ENCODE measurements at regions not wholly inside any gene's neighbourhood (a gene's known extent, or its start where the extent isn't known, plus 50 kb on each side); places are given as distances from the start of the nearest gene placed in this dataset.
"Not testable (repeated sequence)": the region's sequence is repeated elsewhere in the genome, so short reads cannot be mapped to it uniquely, and the experiment has no call there.

DNA sequence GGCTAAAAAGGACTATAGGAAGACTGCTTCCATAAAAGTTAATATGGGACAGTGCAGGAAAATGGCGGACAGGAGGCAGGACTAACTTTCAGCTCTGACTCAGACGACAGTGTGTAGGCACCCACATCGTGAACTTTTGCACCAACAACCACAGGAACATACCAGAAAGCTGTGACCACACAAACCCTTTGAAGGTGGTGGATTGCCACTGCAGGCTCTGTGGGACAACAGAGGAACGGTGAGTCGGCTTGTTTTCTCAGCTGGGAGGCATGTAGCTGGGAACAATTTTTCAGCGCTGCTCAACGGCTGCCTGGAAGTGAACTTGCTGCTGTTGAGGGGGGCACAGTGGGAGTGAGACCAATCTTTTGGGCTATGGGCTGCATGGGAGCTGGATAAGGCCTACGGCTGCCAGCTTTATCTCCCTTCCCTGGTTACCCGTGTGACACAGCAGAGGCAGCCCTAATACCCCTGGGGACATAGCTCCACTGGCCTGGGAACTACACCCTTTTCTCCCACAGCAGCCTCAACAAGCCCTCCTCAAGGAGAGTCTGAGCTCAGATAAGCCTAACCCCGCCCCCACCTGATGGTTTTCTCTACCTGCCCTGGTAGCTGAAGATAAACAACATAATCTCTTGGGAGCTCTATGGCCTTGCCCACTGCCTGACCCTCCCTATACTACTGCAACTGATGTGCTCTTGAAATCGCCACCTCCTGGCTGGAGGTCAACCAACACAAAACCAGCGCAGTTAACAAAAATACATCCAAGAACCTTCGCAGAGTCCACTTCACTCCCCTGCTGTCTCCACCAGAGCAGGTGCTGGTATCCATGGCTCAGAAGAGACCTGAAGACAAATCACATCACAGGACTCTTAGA lies 1537.0 kb downstream of the C4orf33 start:
- no peak for DNase-seq (ENCODE audit: low spot score)

DNA sequence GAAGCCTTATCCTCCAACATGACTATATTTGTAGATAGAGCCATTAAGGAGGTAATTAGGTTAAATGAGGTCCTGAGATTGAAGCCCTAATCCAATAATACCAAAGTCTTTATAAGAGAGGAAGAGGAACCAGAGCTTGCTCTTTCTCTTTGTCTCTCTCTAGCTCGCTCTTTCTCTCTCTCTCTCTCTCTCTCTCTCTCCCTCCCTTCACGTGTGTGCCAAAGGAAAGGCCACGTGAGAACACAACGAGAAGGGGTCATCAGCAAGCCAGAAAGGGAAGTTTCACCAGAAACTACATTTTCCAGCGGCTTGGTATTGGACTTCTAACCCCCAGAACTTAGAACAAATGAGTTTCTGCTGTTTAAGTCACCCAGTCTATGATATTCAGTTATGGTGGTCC lies 1540.5 kb downstream of the C4orf33 start:
- DNase-seq (ENCODE audit: low spot score) = no peak

DNA sequence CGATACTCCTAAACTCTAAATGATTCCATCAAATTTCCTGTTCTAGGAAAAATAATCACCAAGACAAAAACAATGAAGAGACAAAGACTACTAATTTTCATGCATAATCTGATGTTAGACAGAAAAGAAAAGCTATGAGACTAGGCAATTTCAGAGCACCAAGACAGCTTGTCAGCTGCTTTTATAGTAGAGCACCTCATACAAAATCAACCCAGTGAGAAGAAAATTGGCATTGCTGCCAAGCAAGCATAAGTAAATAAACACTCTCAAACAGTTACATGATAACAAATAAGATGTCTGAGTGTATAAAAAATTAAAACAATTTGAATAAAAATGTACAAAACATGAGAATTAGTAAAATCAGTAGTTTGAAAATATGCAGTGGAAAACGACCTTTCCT lies 1544.6 kb downstream of the C4orf33 start:
- no peak for DNase-seq (ENCODE audit: low spot score)

DNA sequence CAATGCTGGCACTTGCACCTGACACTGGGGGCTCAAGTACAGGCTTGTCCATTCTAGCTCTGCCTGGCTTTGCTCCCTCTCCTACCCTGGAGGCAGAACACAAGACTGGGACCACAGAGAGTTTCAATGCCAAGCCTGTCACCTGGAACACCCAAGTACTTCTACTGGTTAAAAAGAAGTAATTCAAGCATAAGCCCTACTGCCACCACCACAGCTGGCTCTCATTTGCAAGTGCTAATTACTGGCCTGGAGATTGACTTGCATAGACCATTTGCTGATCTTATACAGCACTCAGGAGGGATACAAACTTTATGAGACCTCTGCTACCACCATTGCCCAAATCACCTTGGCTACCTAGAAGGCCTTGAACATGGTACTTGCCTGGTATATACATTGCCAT lies 1550.9 kb downstream of the C4orf33 start:
- DNase-seq (ENCODE audit: low spot score) = no peak

DNA sequence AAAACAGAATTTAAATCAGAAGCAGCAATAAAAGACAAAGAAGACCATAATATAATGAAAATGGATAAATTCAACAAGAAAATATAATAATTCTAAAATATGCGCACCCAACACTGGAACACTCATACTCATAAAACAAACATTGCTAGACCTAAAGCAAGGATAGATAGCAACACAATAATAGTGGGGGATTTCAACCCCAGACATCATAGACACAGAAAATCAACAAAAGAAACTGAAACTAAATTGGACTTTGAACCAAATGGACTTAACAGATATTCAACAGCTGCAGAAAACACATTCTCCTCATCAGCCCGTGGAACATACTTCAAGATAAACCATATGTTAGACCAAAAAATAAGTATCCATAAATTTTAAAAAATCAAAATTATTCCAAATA lies 1552.6 kb downstream of the C4orf33 start:
- no peak for DNase-seq (ENCODE audit: low spot score)

DNA sequence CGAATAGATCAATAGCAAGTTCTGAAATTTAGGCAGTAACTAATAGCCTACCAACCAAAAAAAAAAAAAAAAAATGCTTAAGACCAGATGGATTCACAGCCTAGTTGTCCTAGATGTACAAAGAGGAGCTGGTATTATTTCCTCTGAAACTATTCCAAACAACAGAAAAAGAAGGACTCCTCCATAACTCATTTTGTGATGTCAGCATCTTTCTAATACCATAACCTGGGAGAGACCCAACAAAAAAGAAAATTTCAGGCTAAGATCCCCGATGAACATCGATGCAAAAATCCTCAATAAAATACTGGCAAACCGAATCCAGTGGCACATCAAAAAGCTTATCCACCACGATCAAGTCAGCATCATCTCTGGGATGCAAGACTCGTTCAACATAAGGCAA lies 1557.9 kb downstream of the C4orf33 start:
- DNase-seq (ENCODE audit: low spot score) = no peak

DNA sequence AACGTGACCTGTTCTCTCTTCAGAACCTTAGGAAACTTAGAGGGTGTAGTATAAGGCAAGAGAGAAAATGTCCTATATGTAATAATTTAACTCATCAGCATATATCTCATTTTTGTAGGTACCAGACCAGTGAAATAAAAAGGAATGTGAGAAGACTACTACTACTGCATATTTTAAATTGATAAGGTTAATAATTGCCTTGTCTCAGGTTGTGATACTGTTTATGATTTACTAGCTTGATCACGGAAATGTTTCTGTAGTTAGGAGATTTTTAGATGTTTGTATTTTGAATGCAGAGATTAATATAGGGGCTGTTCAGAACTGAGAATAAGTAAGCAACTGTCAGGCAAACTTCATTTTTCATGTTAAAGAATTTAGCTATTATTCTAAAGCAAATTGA lies 1563.4 kb downstream of the C4orf33 start:
- no peak for DNase-seq (ENCODE audit: low spot score)

DNA sequence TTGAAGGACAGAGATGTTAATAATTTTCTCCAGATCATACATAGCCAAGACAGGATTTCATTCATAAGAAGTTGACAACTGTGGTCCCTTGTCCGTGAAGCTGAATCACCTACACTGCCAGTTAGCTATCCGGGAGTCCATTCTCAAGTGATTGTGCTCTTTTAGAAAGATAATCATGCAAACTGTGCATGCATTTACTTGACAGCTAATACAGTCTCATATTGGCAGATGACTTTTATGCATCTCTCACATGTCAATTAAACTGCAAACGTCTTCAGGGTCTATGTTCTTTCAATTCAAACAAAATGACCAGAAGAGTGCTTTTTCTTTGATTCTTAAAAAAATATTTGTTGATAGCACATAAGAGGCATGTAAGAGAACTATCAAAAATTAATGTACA lies 1572.9 kb downstream of the C4orf33 start:
- no peak for DNase-seq (ENCODE audit: low spot score)

DNA sequence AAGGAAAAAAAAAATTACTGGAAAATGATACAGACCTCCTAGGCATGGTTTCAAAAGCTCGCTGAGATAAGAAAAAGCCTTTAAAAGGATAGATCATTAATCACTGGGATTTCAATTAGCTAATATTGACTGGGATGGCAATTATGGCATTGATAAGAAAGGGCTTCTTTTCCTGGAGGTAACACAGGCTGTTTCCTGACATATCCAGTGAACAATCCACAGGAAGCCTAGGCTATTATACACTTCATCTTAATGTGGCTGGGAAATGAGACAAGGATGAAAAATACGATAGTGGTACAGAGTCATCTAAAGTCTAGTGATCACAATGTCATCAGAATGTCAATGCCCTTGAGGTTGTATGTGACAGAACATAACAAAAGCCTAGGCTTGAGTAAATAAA lies 1579.3 kb downstream of the C4orf33 start:
- no peak for DNase-seq (ENCODE audit: low spot score)

DNA sequence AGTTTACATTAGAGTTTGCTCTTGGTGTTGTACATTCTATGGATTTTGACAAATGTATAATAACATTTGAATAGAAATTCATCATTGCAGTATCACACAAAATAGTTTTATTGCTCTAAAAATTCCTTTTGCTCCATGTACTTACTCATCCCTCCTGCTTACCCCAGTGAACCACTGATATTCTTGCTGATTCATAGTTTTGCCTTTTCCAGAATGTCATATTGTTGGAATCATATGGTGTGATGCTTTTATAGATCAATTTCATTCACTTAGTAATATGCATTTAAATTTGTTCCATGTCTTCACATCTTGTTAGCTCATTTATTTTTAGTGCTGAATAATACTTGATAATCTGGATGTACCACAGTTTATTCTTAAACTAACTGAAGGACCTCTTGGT lies 1593.2 kb downstream of the C4orf33 start:
- DNase-seq (ENCODE audit: low spot score) = no peak

DNA sequence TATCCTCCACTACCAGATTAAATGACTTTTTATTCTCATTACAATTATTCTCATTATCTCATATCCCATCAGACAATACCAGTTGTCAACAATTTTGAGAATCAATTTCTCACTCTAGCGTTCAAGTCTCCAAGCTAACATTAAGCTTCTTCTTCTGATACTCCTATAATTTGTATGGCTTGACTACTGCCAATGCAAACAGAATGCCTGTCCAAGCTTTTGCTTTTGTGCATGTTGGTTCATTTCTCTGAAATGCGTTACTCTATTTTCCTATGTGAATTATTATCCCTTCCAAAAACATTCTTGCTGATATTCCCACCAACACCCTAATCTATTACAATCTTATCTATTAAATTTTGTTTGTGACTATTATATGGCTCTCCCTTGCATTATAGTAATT lies 1602.3 kb downstream of the C4orf33 start:
- no peak for DNase-seq (ENCODE audit: low spot score)

DNA sequence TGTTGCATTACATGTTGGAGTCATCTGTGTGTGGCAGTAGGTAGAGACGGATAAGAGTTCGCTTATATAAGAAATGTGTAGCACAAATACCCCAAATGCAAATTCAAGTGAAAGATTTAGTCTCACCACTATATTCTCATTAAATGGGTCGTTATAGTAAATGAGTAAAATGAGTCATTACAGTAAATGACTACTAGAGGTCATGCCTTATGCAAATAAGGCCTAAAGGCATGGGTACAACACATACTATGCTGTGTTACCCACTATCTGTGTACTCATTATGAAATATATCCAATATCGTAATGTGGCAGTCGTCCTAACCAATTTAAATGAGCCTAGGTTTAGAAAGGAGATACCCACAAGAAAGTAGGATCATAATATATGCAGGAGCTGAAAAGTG lies 1603.1 kb downstream of the C4orf33 start:
- no peak for DNase-seq (ENCODE audit: low spot score)

DNA sequence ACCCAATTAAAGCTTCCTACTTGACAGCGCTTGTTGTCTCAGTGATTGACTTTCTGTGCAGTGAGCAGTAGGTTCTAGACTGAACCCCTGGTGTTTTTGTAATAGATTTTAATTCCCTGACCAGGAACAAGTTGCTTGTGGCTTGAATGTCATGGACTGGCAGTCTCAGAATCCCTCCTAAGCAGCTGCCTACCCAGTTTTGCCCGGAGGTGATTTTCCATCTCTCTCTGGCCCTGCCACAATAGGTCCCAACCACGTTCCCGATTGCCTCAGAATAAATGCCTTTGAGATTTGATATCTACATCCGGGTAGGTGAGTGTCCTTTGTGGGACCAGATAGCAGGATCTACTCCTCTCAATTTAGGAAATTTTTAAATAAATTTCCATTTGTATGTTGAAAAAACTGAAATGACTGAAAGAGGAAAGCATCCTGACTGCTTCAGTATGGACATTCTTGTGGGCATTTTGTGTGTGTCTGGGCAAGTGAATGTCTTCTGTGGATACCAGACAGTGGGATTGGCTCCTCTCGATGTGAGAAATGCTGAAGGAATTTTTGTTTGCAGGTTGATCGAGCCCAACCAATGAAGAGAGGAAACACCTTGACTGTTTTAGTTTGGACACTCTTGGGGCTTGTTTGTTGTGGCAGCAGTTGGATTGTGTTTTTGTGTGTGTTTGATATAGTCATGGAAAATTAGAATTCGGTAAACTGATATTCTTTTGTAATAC lies 1607.4 kb downstream of the C4orf33 start:
- DNase-seq (ENCODE audit: low spot score) = no peak

DNA sequence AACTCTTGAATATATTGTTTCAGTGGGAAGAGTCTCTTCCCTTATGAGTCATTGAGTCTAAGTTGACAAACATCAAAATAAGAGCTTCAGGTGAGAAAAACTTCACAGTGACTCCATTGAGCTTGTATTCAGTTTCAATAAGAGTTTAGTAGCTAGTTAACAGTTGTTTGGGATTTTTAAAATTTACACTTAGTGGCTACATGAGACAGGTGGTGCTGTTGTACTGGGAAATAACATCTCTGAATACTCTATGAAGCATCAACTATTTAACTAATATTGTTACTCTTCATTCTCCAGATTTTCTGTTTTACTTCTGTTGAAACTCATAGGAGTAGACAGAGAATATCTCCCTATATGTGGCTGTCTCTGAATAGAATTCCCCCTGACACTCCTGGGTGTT lies 1609.1 kb downstream of the C4orf33 start:
- no peak for DNase-seq (ENCODE audit: low spot score)

DNA sequence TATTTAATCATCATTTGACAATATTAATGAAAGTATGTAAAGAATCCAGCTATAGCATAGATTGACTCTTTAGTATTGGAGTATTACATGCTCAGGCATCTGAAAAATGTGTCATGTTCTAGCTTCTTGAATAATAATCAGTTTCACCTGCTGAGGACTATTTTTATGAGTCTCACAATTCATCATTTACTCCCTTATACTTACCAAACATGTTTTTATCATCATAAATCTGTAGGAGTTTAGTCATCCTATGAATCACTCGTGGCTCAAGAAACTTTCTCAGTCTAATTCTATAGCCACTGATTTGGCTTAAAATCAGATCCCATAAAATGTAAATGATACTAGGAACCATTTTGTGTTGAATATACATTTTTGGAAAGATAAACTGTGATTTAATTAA lies 1616.1 kb downstream of the C4orf33 start:
- DNase-seq (ENCODE audit: low spot score) = no peak

DNA sequence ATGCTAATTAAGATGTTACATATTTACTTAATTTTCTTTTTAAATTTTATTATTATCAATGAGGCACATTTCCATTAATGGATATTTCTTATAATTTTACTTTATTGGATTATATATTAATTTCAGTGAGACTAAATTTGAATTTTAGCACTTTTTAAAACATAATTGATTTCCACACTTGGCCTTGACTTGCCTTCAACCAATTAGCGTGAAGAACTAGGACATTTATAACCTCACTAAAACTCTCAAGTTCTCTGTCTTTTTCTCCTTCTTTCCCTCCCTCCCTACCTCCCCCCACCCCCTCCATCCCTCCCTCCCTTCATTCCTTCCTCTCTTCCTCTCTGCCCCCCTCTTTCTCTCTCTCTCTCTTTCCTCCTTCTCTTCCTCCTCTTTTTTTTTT lies 1618.1 kb downstream of the C4orf33 start:
- no peak for DNase-seq (ENCODE audit: low spot score)

DNA sequence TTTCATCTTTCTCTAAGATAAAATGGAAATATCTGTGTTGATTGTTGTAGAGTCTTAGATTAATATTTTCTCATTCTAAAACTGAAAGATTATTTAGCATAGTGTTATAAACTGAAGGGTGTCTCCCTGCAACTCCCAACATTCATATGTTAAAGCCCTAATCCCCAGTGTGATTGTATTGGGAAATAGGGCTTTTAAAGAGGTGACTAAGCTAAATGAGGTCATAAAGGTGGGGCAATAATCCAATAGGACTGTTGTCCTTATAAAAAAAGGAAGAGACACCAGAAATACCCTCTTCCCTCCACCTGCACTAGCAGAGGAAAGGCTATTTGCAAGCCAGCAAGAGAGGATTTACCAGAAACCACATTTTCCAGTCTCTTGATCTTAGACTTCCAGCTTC lies 1626.4 kb downstream of the C4orf33 start:
- no peak for DNase-seq (ENCODE audit: low spot score)

DNA sequence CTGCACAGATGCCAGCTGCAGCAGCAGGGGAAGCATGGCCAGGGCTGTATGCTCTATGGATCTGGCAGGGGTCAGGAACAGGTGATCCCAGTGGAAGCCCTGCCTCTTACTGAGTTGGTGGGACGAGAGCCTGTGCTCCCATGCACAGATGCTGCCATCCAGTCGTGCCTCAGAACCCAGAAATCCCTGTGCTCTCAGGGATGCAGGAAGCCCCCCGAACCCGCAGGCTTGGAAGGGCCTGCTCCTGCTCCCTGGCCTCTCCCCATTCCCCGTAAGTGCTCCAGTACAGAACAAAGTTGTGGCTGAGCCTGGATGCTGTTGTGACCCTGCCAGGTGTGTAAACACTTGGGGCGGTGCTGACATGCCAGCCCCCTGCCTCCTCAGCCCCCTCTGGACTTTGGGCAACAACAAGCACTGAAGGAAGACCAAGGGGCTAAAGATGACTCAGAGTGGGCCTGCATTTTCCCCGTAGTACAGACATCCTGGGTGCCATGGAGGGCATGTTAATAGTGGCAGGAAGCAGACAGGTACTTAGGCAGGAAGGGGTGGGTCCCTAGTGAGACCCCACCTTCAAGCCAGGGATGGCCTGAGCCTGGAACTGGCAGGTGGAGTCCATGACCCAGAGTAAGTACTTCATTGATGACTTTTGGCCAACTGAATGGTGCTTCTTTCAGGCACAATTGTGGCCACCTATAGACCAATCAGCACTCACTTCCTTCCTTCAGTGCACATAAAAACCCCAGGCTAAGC lies 1640.7 kb downstream of the C4orf33 start:
- no peak for DNase-seq (ENCODE audit: low spot score)

DNA sequence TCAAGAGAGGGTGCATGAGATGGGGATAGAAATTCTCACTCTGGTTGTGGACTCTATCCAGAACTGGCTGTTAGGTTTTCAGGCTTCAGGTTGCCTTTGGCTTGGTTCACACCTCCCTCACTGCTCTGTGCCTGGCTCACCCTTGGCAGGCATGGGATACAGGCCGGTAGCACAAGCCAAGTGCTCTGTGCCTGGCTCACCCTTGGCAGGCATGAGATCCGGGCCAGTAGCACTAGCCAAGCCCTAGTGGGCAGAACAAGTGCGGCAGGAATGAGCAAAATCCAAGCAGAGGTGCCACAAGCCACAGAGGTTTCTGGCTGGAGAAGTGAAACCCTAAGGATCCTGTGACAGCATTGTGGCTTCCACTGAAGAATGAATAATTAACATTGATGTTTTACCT lies 1642.3 kb downstream of the C4orf33 start:
- no peak for DNase-seq (ENCODE audit: low spot score)

DNA sequence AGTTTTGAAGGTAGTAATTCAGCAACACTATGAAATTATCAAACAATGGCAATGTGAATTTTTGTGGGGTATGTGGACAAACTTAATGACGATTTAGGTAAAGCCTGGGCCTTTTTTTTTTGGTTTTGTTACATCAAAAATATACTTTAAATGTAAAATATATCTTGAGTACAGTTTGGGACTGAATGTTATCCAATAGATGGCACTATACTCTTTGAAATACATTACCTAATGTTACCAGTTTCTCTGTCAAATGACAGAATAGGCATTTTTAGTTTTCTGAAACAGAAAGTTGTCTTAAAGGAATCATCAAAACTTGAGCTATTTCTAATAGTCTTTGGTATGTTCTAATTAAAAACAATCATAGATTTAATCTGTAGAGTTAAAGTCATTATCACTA lies 1651.9 kb downstream of the C4orf33 start:
- DNase-seq (ENCODE audit: low spot score) = no peak

DNA sequence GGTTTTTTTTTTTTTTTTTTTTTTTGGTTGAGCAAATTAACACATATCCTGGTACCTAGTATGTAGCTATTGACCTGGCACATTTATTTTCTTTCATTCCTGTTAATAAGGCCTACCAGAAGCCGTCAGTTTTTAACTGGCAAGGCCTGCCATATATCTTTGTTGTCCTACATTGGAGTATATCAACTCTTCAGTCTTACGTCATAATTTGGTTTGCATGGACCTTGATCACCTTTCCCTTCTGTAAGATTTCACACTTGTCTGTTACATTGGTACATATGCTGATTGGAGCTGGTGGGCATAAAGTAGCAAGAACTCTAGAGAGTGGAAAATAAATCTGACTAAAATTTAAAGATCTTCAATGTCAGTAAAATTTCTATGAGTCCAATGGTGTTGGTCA lies 1658.0 kb downstream of the C4orf33 start:
- DNase-seq (ENCODE audit: low spot score) = no peak

DNA sequence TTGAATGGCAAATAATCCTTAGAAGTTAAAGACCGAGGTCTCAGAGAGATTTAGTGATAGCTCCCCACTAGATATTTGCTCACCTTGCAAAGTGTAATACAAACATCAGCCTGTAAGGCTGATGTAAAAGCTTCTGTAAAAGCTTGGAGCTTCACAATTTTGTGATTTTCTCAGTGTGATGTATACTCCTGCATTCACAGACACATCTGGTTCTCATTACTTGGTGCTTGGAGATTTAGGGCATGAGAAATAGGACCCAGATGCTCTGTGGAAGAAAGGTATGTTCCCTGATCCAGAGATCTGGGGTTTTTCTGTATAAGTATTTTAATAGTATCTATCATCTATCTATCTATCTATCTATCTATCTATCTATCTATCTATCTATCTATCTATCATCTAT lies 1664.3 kb downstream of the C4orf33 start:
- DNase-seq (ENCODE audit: low spot score) = no peak

DNA sequence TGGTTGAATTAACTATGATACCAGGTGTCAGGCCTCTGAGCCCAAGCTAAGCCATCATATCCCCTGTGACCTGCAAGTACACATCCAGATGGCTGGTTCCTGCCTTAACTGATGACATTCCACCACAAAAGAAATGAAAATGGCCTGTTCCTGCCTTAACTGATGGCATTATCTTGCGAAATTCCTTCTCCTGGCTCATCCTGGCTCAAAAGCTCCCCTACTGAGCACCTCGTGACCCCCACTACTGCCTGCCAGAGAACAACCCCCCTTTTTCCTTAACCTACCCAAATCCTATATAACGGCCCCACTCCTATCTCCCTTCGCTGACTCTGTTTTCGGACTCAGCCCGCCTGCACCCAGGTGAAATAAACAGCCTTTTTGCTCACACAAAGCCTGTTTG lies 1671.4 kb downstream of the C4orf33 start:
- DNase-seq (ENCODE audit: low spot score) = not testable (repeated sequence)

Data from hematopoietic multipotent progenitor cell treated with erythropoietin and hydrocortisone succinate and interleukin-3 and kit ligand, for 15 days (in vitro differentiated cells).